ENCODE measurements at regions not wholly inside any gene's neighbourhood (a gene's known extent, or its start where the extent isn't known, plus 50 kb on each side); places are given as distances from the start of the nearest gene placed in this dataset.
A peak's percentile ranks its signal among the peaks of the same experiment; 100 is the strongest.
"Not testable (repeated sequence)": the region's sequence is repeated elsewhere in the genome, so short reads cannot be mapped to it uniquely, and the experiment has no call there.

- no peak overlapping the region for H3K4me2 ChIP-seq
Observed at GRCh38 chr5:77896338-77896737, 120.2 kb upstream of the TBCA start.

GRCh38 chr5:77894103-77894502 lies 118.0 kb upstream of the TBCA start:
- not testable (repeated sequence) for H3K9ac ChIP-seq; H3K4me1 ChIP-seq; H3K27ac ChIP-seq; H3K27ac Mint-ChIP-seq; H3K27me3 ChIP-seq; H2AFZ ChIP-seq (replicated peaks); H3K79me2 ChIP-seq (ENCODE audit: low read depth); H3K4me3 ChIP-seq; H3K9me3 ChIP-seq (ENCODE audit: low read depth); DNase-seq (ENCODE audit: low spot score); H3F3A ChIP-seq (ENCODE audit: low read depth); H3K4me2 ChIP-seq; H4K20me1 ChIP-seq (ENCODE audit: low read depth); H3K9me3 Mint-ChIP-seq; H3K4me3 Mint-ChIP-seq; H3K36me3 ChIP-seq; H3K27me3 Mint-ChIP-seq (ENCODE audit: insufficient read depth, low read depth); H3K36me3 Mint-ChIP-seq
- H3K4me1 Mint-ChIP-seq = peaks cover 28% of the 10 kb centered on the region

More at GRCh38 chr5:77896338-77896737, 120.2 kb upstream of the TBCA start:
- no peak overlapping the region for H3K27ac ChIP-seq
- no peak overlapping the region for H3K27ac Mint-ChIP-seq
- no peaks in the 10 kb centered on the region for H3K9me3 ChIP-seq (ENCODE audit: low read depth)
- H3K79me2 ChIP-seq (ENCODE audit: low read depth) = no peaks in the 10 kb centered on the region
- no peak overlapping the region for H3K4me3 ChIP-seq
- no peaks in the 10 kb centered on the region for H4K20me1 ChIP-seq (ENCODE audit: low read depth)
- no peak overlapping the region for H3K9ac ChIP-seq
- peaks cover 3% of the 10 kb centered on the region for H3K9me3 Mint-ChIP-seq
- H3K36me3 ChIP-seq = no peaks in the 10 kb centered on the region
- no peak overlapping the region for H2AFZ ChIP-seq (replicated peaks)
- H3K36me3 Mint-ChIP-seq = no peaks in the 10 kb centered on the region
- TF ChIP-seq EZH2 (IDR thresholded peaks at IDR 0.05) = no peak
- TF ChIP-seq EZH2phosphoT487 (IDR thresholded peaks at IDR 0.05) = no peak
- TF ChIP-seq CTCF (IDR thresholded peaks at IDR 0.05) = no peak
- peaks cover 27% of the 10 kb centered on the region for H3K4me1 Mint-ChIP-seq
- H3K27me3 ChIP-seq = no peaks in the 10 kb centered on the region
- H3K27me3 Mint-ChIP-seq (ENCODE audit: insufficient read depth, low read depth) = peaks cover 9% of the 10 kb centered on the region
- H3K4me3 Mint-ChIP-seq = no peak overlapping the region
- H3F3A ChIP-seq (ENCODE audit: low read depth) = no peaks in the 10 kb centered on the region
- DNase-seq (ENCODE audit: low spot score) = no peak
- H3K4me1 ChIP-seq = no peaks in the 10 kb centered on the region

GRCh38 chr5:77893225-77893860 lies 117.2 kb upstream of the TBCA start:
- H3K36me3 Mint-ChIP-seq = no peaks in the 10 kb centered on the region
- Histone ChIP-seq H3K4me3 (no peak overlapping the region), H3K9me3 (ENCODE audit: low read depth) (no peaks in the 10 kb centered on the region), H3K4me1 (no peaks in the 10 kb centered on the region), H4K20me1 (ENCODE audit: low read depth) (no peaks in the 10 kb centered on the region), H3K36me3 (no peaks in the 10 kb centered on the region), H2AFZ (replicated peaks) (no peak overlapping the region), H3K9ac (no peak overlapping the region), H3K79me2 (ENCODE audit: low read depth) (no peaks in the 10 kb centered on the region), H3K27me3 (no peaks in the 10 kb centered on the region), H3F3A (ENCODE audit: low read depth) (no peaks in the 10 kb centered on the region), H3K27ac (no peak overlapping the region), H3K4me2 (no peak overlapping the region)
- no peak for DNase-seq (ENCODE audit: low spot score)
- TF ChIP-seq CTCF (IDR thresholded peaks at IDR 0.05) = no peak
- peak overlapping the region; percentile 50 for H3K27ac Mint-ChIP-seq
- H3K4me3 Mint-ChIP-seq = no peak overlapping the region
- H3K4me1 Mint-ChIP-seq = peaks cover 28% of the 10 kb centered on the region
- peaks cover 3% of the 10 kb centered on the region for H3K9me3 Mint-ChIP-seq
- peaks cover 7% of the 10 kb centered on the region for H3K27me3 Mint-ChIP-seq (ENCODE audit: insufficient read depth, low read depth)

- Histone ChIP-seq H2AFZ (replicated peaks) (no peak overlapping the region), H3K9ac (no peak overlapping the region)
- peaks cover 5% of the 10 kb centered on the region for H3K27me3 Mint-ChIP-seq (ENCODE audit: insufficient read depth, low read depth)
Observed at GRCh38 chr5:77892061-77893010, 116.2 kb upstream of the TBCA start.

More at GRCh38 chr5:77892061-77893010, 116.2 kb upstream of the TBCA start:
- Histone ChIP-seq H3K79me2 (ENCODE audit: low read depth) (no peaks in the 10 kb centered on the region), H3K4me3 (no peak overlapping the region), H3K4me1 (no peaks in the 10 kb centered on the region), H3K27me3 (no peaks in the 10 kb centered on the region), H4K20me1 (ENCODE audit: low read depth) (no peaks in the 10 kb centered on the region), H3F3A (ENCODE audit: low read depth) (no peaks in the 10 kb centered on the region), H3K9me3 (ENCODE audit: low read depth) (no peaks in the 10 kb centered on the region), H3K36me3 (no peaks in the 10 kb centered on the region), H3K4me2 (no peak overlapping the region), H3K27ac (no peak overlapping the region)
- DNase-seq (ENCODE audit: low spot score) = no peak
- peaks cover 1% of the 10 kb centered on the region for H3K9me3 Mint-ChIP-seq
- no peak overlapping the region for H3K27ac Mint-ChIP-seq
- no peaks in the 10 kb centered on the region for H3K36me3 Mint-ChIP-seq
- H3K4me1 Mint-ChIP-seq = peaks cover 28% of the 10 kb centered on the region
- no peak overlapping the region for H3K4me3 Mint-ChIP-seq
- no peak for TF ChIP-seq CTCF (IDR thresholded peaks at IDR 0.05)
- TF ChIP-seq EZH2phosphoT487 (IDR thresholded peaks at IDR 0.05) = no peak
- no peak for TF ChIP-seq EZH2 (IDR thresholded peaks at IDR 0.05)
